HL-60 (cell line): ENCODE measurements at regions not wholly inside any gene's neighbourhood (a gene's known extent, or its start where the extent isn't known, plus 50 kb on each side); places are given as distances from the start of the nearest gene placed in this dataset.

Experiments used
- CTCF ChIP-seq: IDR thresholded peaks from one replicate; pipeline ENCODE4 v1.5.1; 2011; ENCODE audit warnings: low read length, control low read depth, inconsistent platforms; ENCODE audit not compliant: insufficient read depth
- GABPA ChIP-seq: IDR thresholded peaks from 2 replicates; pipeline ENCODE4 v1.6.1; 2012; ENCODE audit warnings: low read depth
- POLR2AphosphoS5 ChIP-seq: IDR thresholded peaks from 2 replicates; pipeline ENCODE4 v1.6.1; 2012; ENCODE audit warnings: low read depth
- REST ChIP-seq: IDR thresholded peaks from 2 replicates; pipeline ENCODE4 v1.6.1; 2012; ENCODE audit warnings: low read depth; ENCODE audit not compliant: insufficient replicate concordance

- no peak for TF ChIP-seq GABPA
- no peak for TF ChIP-seq CTCF
- no peak for TF ChIP-seq REST
- no peak for TF ChIP-seq POLR2AphosphoS5
These were observed 201.2 kb upstream of the CDH20 start for GRCh38 chr18:61132031-61132430.
